ENCODE measurements at regions not wholly inside any gene's neighbourhood (a gene's known extent, or its start where the extent isn't known, plus 50 kb on each side); places are given as distances from the start of the nearest gene placed in this dataset.
"Not testable (repeated sequence)": the region's sequence is repeated elsewhere in the genome, so short reads cannot be mapped to it uniquely, and the experiment has no call there.

DNA sequence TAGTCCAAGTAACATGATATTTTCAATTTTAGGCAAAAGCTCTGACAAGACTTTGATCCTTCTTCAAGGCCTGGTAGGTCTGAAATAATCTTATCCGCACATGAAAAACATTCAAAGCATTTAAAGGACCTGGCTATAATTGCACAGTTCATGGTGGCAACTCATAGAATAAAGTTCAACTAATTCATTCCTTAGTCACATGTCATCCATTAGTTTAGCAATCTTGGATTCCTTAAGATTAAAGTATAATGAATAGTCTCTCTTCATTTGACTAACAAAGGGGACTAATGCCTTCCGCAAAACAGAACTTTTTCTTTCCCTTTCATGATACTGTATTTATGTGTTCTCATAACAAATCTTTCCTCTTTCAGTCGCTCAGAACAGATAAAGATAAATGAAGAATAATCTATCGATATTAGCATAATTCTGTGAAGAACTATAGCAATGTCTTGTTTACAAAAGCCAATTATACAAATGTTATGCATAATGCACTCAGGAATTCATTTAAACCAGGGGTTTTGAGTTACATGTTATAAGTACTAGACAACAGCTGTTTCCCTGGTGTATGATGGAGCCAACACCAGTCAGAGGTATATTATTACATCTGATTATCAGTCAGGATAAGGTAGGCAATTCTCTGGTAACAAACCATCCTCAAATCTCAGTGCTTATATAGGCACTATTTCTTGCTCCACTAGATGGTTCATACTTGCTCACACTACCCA is 172.5 kb downstream of the POTEB3 start:
- H3K36me3 Mint-ChIP-seq (ENCODE audit: unreplicated experiment) = no peaks in the 10 kb centered on the region
- peaks cover 66% of the 10 kb centered on the region for H3K9me3 Mint-ChIP-seq (ENCODE audit: unreplicated experiment)
- H3K27ac Mint-ChIP-seq (ENCODE audit: unreplicated experiment) = no peak overlapping the region
- TF ChIP-seq, protein P1, sequence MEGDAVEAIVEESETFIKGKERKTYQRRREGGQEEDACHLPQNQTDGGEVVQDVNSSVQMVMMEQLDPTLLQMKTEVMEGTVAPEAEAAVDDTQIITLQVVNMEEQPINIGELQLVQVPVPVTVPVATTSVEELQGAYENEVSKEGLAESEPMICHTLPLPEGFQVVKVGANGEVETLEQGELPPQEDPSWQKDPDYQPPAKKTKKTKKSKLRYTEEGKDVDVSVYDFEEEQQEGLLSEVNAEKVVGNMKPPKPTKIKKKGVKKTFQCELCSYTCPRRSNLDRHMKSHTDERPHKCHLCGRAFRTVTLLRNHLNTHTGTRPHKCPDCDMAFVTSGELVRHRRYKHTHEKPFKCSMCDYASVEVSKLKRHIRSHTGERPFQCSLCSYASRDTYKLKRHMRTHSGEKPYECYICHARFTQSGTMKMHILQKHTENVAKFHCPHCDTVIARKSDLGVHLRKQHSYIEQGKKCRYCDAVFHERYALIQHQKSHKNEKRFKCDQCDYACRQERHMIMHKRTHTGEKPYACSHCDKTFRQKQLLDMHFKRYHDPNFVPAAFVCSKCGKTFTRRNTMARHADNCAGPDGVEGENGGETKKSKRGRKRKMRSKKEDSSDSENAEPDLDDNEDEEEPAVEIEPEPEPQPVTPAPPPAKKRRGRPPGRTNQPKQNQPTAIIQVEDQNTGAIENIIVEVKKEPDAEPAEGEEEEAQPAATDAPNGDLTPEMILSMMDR (IDR thresholded peaks at IDR 0.05) = no peak
- no peak for DNase-seq (ENCODE audit: extremely low spot score, unreplicated experiment)
- H3K4me1 Mint-ChIP-seq (ENCODE audit: unreplicated experiment) = no peaks in the 10 kb centered on the region
- H3K4me3 Mint-ChIP-seq (ENCODE audit: unreplicated experiment) = no peak overlapping the region
- H3K27me3 Mint-ChIP-seq (ENCODE audit: unreplicated experiment) = no peaks in the 10 kb centered on the region

DNA sequence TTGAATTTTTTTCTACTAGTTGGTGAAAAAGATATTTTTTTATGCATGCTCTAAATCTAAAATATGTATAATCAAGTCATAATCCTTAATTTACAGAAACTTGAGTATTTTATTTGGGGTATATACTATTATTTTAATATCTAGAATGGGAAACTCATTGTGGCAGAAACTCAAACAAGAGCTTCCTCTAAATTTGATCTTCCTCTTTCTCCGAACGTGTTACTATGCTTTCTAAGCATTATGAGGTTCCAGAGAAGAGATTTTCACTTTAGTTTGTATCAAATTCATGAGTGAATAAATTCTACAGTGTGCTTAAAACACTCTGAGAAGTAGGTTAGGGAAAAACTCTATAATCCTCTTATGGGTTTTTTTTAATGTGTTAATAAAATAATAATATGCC is 173.1 kb downstream of the POTEB3 start:
- H3K27ac Mint-ChIP-seq (ENCODE audit: unreplicated experiment) = no peak overlapping the region
- H3K36me3 Mint-ChIP-seq (ENCODE audit: unreplicated experiment) = no peaks in the 10 kb centered on the region
- H3K27me3 Mint-ChIP-seq (ENCODE audit: unreplicated experiment) = no peaks in the 10 kb centered on the region
- no peak for DNase-seq (ENCODE audit: extremely low spot score, unreplicated experiment)
- TF ChIP-seq, protein P1 (IDR thresholded peaks at IDR 0.05) = no peak
- H3K9me3 Mint-ChIP-seq (ENCODE audit: unreplicated experiment) = peaks cover 67% of the 10 kb centered on the region
- H3K4me3 Mint-ChIP-seq (ENCODE audit: unreplicated experiment) = no peak overlapping the region
- H3K4me1 Mint-ChIP-seq (ENCODE audit: unreplicated experiment) = no peaks in the 10 kb centered on the region

DNA sequence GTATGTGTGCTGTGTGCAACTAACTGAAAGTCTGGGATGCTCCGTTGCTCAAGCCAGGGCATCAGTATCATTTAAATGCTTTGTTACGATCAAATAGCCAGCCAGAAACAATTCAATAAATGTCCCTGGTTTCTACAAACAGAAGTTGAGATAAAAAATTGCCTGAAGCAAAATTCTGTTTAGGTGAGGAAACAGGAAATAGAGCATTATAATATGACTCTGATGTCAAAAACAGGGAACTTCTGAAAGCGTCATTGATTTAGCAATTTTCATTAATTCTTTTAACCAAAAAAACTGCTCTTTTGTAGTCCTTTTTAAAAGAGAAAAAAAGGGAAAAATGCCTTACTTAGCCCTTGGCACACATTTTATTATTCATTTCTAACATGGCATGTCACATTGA is 174.7 kb downstream of the POTEB3 start:
- not testable (repeated sequence) for H3K36me3 Mint-ChIP-seq (ENCODE audit: unreplicated experiment); H3K27me3 Mint-ChIP-seq (ENCODE audit: unreplicated experiment); H3K4me1 Mint-ChIP-seq (ENCODE audit: unreplicated experiment); H3K4me3 Mint-ChIP-seq (ENCODE audit: unreplicated experiment); DNase-seq (ENCODE audit: extremely low spot score, unreplicated experiment); H3K27ac Mint-ChIP-seq (ENCODE audit: unreplicated experiment)
- H3K9me3 Mint-ChIP-seq (ENCODE audit: unreplicated experiment) = peaks cover 67% of the 10 kb centered on the region

DNA sequence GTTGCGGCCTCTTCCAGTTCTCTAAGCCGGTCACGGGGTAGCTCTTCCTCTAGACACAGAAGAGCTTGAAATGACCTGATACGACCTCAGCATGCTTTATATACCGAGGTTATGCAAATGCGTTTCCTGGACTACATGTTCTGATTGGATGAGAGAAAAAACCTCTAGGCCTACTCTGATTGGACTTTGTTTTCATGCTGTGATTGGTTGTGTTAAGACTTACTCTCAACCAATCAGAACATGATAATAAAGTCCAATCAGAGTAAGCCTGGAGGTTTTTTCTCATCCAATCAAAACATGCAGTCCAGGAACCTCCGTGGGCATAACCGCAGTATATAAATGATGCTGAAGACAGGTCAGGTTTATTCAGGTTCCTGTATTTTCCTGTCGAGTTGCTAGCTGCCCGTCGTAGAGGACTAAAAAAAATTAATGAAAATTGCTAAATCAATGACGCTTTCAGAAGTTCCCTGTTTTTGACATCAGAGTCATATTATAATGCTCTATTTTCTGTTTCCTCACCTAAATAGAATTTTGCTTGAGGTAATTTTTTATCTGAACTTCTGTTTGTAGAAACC is 177.4 kb downstream of the POTEB3 start:
- Mint-ChIP-seq H3K4me3 (ENCODE audit: unreplicated experiment) (no peak overlapping the region), H3K27ac (ENCODE audit: unreplicated experiment) (no peak overlapping the region), H3K27me3 (ENCODE audit: unreplicated experiment) (no peaks in the 10 kb centered on the region), H3K9me3 (ENCODE audit: unreplicated experiment) (peaks cover 74% of the 10 kb centered on the region), H3K36me3 (ENCODE audit: unreplicated experiment) (no peaks in the 10 kb centered on the region), H3K4me1 (ENCODE audit: unreplicated experiment) (no peaks in the 10 kb centered on the region)
- DNase-seq (ENCODE audit: extremely low spot score, unreplicated experiment) = no peak
- TF ChIP-seq, protein P1 (IDR thresholded peaks at IDR 0.05) = no peak

DNA sequence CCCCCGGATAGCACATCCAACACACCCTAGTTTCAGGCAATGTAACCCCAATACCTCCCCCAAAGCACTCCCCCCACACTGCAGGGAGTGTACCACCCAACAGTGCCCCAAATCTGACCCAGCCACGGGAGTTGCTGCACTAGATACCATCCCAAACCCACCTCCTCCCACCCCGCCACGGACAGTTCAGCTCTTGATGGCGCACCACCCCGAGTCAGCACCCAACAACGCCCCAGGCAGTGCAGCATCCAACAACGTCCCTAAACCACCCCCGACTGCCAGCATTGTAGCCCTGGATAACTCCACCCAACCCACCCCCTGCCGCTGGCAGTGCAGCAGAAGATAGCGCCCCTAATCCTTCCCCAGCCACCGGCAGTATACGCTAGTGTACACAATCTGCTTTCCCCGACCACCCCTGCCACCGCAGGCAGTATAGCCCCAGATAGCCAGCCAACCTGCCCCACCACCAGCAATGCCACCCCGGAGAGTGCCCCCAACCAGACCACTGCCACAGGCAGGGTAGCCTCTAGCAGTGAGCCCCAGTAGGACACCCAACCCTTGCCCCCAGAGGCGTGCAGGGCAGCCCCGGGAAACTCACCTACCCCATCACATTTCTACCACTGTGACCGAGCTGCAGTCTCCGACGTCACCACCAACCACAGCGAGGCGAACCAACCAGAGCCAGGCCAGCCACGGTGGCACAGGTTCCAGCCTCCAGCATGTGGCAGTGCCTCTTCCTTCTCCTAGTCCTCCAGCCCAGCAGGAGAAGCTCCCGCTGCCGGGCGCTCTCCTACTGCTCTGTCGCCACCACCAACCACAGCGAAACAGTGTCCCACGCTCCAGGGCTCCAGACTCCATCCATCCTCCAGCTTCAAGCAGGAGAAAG is 178.1 kb downstream of the POTEB3 start:
- no peak overlapping the region for H3K27ac Mint-ChIP-seq (ENCODE audit: unreplicated experiment)
- TF ChIP-seq, protein P1 (IDR thresholded peaks at IDR 0.05) = no peak
- no peaks in the 10 kb centered on the region for H3K4me1 Mint-ChIP-seq (ENCODE audit: unreplicated experiment)
- H3K27me3 Mint-ChIP-seq (ENCODE audit: unreplicated experiment) = no peaks in the 10 kb centered on the region
- peak; percentile 94 for DNase-seq (ENCODE audit: extremely low spot score, unreplicated experiment)
- H3K9me3 Mint-ChIP-seq (ENCODE audit: unreplicated experiment) = peaks cover 69% of the 10 kb centered on the region
- no peak overlapping the region for H3K4me3 Mint-ChIP-seq (ENCODE audit: unreplicated experiment)
- no peaks in the 10 kb centered on the region for H3K36me3 Mint-ChIP-seq (ENCODE audit: unreplicated experiment)

Data from osteocyte (in vitro differentiated cells).